A673 (cell line): ENCODE measurements at regions not wholly inside any gene's neighbourhood (a gene's known extent, or its start where the extent isn't known, plus 50 kb on each side); places are given as distances from the start of the nearest gene placed in this dataset.

Experiments
- BruUV-seq: library from RNA; stranded (reverse); fragments of 400-500 nt; replicated peaks from 2 replicates; lab custom pipeline; 2021; lab: Mats Ljungman, UMichigan
- CTCF ChIA-PET: fragments of 300-600 bp; sonication (Branson Sonifier 250); formaldehyde crosslinking; loops from one replicate; lab custom pipeline; 2022; ENCODE audit warnings: antibody characterized with exemption; lab: Charles Lee
- POLR2A ChIA-PET: fragments of 300-600 bp; sonication (Branson Sonifier 250); formaldehyde crosslinking; loops from one replicate; lab custom pipeline; 2022; ENCODE audit warnings: antibody characterized with exemption; ENCODE audit not compliant: low non-redundant PET; lab: Charles Lee
- DNase-seq: peaks from one replicate; pipeline ENCODE4 v3.0.0-alpha.2; 2015; ENCODE audit warnings: low spot score
- H3K27ac ChIP-seq: fragments of 200-600 bp; sonication (generic); 2 replicates; pipeline ENCODE4 v1.5.1; 2016; ENCODE audit warnings: mixed run types, low read depth, mild to moderate bottlenecking, mixed read lengths, antibody characterized with exemption, low read length; ENCODE audit not compliant: poor library complexity, severe bottlenecking
- H3K27me3 ChIP-seq: fragments of 200-600 bp; sonication (generic); replicated peaks from 2 replicates; pipeline ENCODE4 v1.6.1; 2017; ENCODE audit warnings: mixed run types, low read depth, mild to moderate bottlenecking, mixed read lengths, antibody characterized with exemption, low read length; ENCODE audit not compliant: insufficient read depth, poor library complexity
- H3K36me3 ChIP-seq: fragments of 200-600 bp; sonication (generic); 2 replicates; pipeline ENCODE4 v1.6.1; 2016; ENCODE audit warnings: mixed run types, mild to moderate bottlenecking, mixed read lengths, antibody characterized with exemption, low read length; ENCODE audit not compliant: insufficient read depth, poor library complexity, severe bottlenecking
- H3K4me1 ChIP-seq: fragments of 200-600 bp; sonication (generic); 2 replicates; pipeline ENCODE4 v1.6.1; 2017; ENCODE audit warnings: mixed run types, mild to moderate bottlenecking, mixed read lengths, antibody characterized with exemption, low read length; ENCODE audit not compliant: insufficient read depth, poor library complexity, severe bottlenecking
- H3K4me3 ChIP-seq: fragments of 200-600 bp; sonication (generic); 2 replicates; pipeline ENCODE4 v1.5.1; 2016; ENCODE audit warnings: low read depth, mixed run types, mild to moderate bottlenecking, mixed read lengths, low read length; ENCODE audit not compliant: poor library complexity, severe bottlenecking
- H3K9me3 ChIP-seq: fragments of 200-600 bp; sonication (generic); 2 replicates; pipeline ENCODE4 v1.6.1; 2016; ENCODE audit warnings: mixed run types, low read depth, mild to moderate bottlenecking, mixed read lengths, antibody characterized with exemption, low read length; ENCODE audit not compliant: poor library complexity, severe bottlenecking
- EZH2 ChIP-seq: fragments of 200-600 bp; sonication (generic); IDR thresholded peaks from 2 replicates; pipeline ENCODE4 v1.6.1; 2017; ENCODE audit warnings: borderline replicate concordance, low read depth, mild to moderate bottlenecking, mixed read lengths, antibody characterized with exemption, low read length; ENCODE audit not compliant: poor library complexity, severe bottlenecking
- intact Hi-C: fragments of 100-400 bp; cut with micrococcal nuclease; formaldehyde crosslinking; loops from one replicate; pipeline ENCODE4 v1.10.0; 2022; ENCODE audit not compliant: unreplicated experiment
- TF ChIP-seq, protein P1 (sequence below): fragments of 300-800, 200-600 bp; sonication (generic); conservative IDR thresholded peaks from 2 replicates; pipeline ENCODE4 v1.5.1; 2017; ENCODE audit warnings: low read depth, mild to moderate bottlenecking, antibody characterized with exemption, low read length, moderate library complexity, mixed read lengths

DNA sequence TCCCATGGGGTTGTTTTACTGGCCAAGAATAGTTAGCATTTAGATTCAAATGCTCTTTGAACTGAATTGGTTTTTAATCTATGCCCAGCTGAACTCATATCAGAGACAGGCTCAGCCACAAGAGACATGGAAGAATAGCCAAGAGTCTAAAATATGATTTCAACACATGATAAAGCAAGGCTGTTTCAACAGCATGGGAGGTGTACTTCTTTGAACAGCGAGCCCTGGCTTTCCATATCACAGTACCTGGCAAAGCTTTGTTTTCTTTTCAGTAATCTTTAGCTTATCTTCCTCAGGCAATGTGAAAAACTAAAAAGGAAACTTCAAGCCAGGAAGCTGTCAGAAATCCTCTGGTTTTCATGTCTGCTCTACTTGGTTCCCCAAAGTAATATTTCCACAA is 413.6 kb upstream of the ADAMTS9 start:
- H3K36me3 ChIP-seq, result no peaks in the 10 kb centered on the region
- TF ChIP-seq, protein P1, sequence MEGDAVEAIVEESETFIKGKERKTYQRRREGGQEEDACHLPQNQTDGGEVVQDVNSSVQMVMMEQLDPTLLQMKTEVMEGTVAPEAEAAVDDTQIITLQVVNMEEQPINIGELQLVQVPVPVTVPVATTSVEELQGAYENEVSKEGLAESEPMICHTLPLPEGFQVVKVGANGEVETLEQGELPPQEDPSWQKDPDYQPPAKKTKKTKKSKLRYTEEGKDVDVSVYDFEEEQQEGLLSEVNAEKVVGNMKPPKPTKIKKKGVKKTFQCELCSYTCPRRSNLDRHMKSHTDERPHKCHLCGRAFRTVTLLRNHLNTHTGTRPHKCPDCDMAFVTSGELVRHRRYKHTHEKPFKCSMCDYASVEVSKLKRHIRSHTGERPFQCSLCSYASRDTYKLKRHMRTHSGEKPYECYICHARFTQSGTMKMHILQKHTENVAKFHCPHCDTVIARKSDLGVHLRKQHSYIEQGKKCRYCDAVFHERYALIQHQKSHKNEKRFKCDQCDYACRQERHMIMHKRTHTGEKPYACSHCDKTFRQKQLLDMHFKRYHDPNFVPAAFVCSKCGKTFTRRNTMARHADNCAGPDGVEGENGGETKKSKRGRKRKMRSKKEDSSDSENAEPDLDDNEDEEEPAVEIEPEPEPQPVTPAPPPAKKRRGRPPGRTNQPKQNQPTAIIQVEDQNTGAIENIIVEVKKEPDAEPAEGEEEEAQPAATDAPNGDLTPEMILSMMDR, result no peak
- TF ChIP-seq EZH2, result no peak
- intact Hi-C loops, result no loop called here
- ChIA-PET CTCF (no interaction called here), POLR2A (no interaction called here)
- no peak for DNase-seq
- no peak overlapping the region for H3K4me3 ChIP-seq
- H3K4me1 ChIP-seq, result no peaks in the 10 kb centered on the region
- no peaks in the 10 kb centered on the region for H3K27me3 ChIP-seq
- no peak overlapping the region for H3K27ac ChIP-seq
- no TSS peak for BruUV-seq
- H3K9me3 ChIP-seq, result no peaks in the 10 kb centered on the region

DNA sequence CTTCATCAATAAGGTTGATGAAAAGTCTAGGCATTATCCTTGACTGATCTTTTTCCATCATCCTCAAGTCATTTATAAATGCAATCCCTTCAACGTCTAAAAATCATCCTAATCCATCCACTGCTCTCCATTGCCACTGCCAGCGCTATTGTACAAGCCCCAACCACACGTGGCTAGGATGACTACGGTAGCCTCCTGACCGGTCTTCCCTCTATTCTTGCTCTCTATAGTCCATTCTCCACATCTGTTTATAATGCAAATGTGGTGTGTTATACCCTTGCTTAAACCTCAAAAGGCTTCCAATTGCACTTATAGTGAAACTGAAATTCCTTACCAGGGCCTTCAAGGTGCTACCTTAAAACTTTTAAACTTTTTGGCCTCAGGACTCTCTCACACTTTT is 410.6 kb upstream of the ADAMTS9 start:
- BruUV-seq, result no TSS peak
- TF ChIP-seq, protein P1, result no peak
- TF ChIP-seq EZH2, result no peak
- ChIA-PET POLR2A (no interaction called here), CTCF (no interaction called here)
- Histone ChIP-seq H3K27me3 (no peaks in the 10 kb centered on the region), H3K9me3 (no peaks in the 10 kb centered on the region), H3K4me3 (no peak overlapping the region), H3K4me1 (no peaks in the 10 kb centered on the region), H3K27ac (no peak overlapping the region), H3K36me3 (no peaks in the 10 kb centered on the region)
- DNase-seq, result no peak
- intact Hi-C loops, result no loop called here

DNA sequence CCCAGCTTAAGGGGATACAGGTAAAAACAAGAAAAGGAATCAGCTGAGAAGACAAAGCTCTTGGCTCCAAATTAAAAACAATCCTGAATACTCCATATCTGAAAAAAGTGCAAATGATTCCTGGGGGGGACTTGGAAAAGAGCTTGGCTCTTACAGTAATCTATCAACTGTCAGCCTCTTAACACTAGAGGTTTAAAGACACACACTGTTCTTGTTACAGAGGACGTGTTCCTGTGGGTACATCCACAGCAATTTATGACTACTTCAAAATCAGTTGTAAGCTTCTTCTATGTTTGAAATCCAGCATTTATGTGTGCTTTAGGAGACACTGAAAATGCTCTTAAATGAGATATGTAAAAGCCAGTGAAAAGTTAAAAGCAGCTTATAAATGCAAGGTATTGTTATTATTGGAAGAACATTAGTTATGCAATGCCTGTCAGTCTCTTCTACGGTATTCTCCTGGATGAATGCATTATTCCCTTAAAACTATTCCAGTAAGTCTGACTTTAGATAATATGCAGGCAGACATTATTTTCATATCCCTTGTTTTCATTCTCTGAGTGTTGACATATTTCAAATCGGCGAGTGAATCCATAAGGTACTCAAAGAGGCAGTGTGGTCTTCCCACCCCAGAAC is 408.4 kb upstream of the ADAMTS9 start:
- no TSS peak for BruUV-seq
- intact Hi-C loops, result no loop called here
- CTCF ChIA-PET, result no interaction called here

More for the DNA sequence above, 408.4 kb upstream of the ADAMTS9 start:
- Histone ChIP-seq H3K4me1 (no peaks in the 10 kb centered on the region), H3K9me3 (no peaks in the 10 kb centered on the region), H3K36me3 (no peaks in the 10 kb centered on the region), H3K4me3 (no peak overlapping the region), H3K27me3 (no peaks in the 10 kb centered on the region), H3K27ac (no peak overlapping the region)
- no peak for DNase-seq
- TF ChIP-seq, protein P1, result no peak
- no peak for TF ChIP-seq EZH2
- POLR2A ChIA-PET, result no interaction called here
